ENCODE measurements at regions not wholly inside any gene's neighbourhood (a gene's known extent, or its start where the extent isn't known, plus 50 kb on each side); places are given as distances from the start of the nearest gene placed in this dataset.
A peak's percentile ranks its signal among the peaks of the same experiment; 100 is the strongest.

DNA sequence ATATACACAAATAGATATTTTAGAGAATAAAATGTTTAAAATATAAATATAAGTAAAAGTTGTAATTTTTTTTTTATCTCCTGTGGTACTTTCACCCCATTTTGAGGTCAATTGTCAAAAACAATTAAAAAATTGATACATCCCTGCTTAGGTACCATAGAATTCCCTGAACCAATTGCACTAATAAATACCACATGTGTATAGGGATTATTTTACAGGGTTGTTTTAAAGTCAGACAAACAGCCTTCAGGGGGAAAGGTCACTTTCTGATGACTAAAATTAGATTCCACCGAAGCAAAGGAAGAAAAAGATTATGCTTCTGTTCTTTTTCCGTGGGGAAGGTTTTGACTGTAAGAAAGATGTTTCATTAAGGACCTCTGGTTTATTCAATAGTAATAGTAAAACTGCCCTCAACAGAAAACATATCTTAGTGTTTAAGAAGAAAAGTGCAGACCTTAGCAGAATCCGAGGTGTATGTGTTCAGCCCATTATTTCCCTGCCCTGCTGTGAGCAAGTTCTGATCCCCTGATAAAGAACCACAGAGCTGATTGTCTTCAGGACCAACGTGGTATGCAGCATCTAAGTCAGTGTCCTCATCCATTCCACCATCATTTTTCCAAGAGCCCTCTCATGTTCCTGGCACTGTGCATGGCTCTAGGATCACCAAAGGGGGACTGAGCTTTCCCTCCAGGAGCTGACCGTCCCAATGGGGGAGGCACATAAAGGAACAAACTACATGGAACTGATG, 132.9 kb upstream of the IL12A start:
- no peak for TF ChIP-seq ARNTL (CRISPR knock-in tag; IDR thresholded peaks at IDR 0.05; ENCODE audit: borderline replicate concordance, low read depth)
- TF ChIP-seq, protein P1, sequence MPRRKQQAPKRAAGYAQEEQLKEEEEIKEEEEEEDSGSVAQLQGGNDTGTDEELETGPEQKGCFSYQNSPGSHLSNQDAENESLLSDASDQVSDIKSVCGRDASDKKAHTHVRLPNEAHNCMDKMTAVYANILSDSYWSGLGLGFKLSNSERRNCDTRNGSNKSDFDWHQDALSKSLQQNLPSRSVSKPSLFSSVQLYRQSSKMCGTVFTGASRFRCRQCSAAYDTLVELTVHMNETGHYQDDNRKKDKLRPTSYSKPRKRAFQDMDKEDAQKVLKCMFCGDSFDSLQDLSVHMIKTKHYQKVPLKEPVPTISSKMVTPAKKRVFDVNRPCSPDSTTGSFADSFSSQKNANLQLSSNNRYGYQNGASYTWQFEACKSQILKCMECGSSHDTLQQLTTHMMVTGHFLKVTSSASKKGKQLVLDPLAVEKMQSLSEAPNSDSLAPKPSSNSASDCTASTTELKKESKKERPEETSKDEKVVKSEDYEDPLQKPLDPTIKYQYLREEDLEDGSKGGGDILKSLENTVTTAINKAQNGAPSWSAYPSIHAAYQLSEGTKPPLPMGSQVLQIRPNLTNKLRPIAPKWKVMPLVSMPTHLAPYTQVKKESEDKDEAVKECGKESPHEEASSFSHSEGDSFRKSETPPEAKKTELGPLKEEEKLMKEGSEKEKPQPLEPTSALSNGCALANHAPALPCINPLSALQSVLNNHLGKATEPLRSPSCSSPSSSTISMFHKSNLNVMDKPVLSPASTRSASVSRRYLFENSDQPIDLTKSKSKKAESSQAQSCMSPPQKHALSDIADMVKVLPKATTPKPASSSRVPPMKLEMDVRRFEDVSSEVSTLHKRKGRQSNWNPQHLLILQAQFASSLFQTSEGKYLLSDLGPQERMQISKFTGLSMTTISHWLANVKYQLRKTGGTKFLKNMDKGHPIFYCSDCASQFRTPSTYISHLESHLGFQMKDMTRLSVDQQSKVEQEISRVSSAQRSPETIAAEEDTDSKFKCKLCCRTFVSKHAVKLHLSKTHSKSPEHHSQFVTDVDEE (CRISPR knock-in tag; IDR thresholded peaks at IDR 0.05): peak; percentile 67; the same call in 1 of the 2 replicates
- TF ChIP-seq BACH2 (CRISPR knock-in tag; IDR thresholded peaks at IDR 0.05; ENCODE audit: borderline replicate concordance): no peak
- TF ChIP-seq SNAI2 (CRISPR knock-in tag; IDR thresholded peaks at IDR 0.05): no peak
- no peak for TF ChIP-seq ZNF8 (CRISPR knock-in tag; IDR thresholded peaks at IDR 0.05)
- TF ChIP-seq, protein P2, sequence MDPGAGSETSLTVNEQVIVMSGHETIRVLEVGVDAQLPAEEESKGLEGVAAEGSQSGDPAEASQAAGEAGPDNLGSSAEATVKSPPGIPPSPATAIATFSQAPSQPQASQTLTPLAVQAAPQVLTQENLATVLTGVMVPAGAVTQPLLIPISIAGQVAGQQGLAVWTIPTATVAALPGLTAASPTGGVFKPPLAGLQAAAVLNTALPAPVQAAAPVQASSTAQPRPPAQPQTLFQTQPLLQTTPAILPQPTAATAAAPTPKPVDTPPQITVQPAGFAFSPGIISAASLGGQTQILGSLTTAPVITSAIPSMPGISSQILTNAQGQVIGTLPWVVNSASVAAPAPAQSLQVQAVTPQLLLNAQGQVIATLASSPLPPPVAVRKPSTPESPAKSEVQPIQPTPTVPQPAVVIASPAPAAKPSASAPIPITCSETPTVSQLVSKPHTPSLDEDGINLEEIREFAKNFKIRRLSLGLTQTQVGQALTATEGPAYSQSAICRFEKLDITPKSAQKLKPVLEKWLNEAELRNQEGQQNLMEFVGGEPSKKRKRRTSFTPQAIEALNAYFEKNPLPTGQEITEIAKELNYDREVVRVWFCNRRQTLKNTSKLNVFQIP (CRISPR knock-in tag; IDR thresholded peaks at IDR 0.05; ENCODE audit: borderline replicate concordance, low read depth): no peak
- peak; percentile 88 for TF ChIP-seq ZNF70 (CRISPR knock-in tag; IDR thresholded peaks at IDR 0.05)
- TF ChIP-seq PPARA (CRISPR knock-in tag; IDR thresholded peaks at IDR 0.05; ENCODE audit: borderline replicate concordance): no peak
- TF ChIP-seq ZNF565 (CRISPR knock-in tag; conservative IDR thresholded peaks at IDR 0.05; ENCODE audit: low read depth): no peak
- TF ChIP-seq RARB (CRISPR knock-in tag; IDR thresholded peaks at IDR 0.05): no peak
- peak; percentile 57; the same call in 1 of the 2 replicates for TF ChIP-seq ISL1 (CRISPR knock-in tag; IDR thresholded peaks at IDR 0.05)
- TF ChIP-seq, protein P3, sequence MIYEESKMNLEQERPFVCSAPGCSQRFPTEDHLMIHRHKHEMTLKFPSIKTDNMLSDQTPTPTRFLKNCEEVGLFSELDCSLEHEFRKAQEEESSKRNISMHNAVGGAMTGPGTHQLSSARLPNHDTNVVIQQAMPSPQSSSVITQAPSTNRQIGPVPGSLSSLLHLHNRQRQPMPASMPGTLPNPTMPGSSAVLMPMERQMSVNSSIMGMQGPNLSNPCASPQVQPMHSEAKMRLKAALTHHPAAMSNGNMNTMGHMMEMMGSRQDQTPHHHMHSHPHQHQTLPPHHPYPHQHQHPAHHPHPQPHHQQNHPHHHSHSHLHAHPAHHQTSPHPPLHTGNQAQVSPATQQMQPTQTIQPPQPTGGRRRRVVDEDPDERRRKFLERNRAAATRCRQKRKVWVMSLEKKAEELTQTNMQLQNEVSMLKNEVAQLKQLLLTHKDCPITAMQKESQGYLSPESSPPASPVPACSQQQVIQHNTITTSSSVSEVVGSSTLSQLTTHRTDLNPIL (CRISPR knock-in tag; IDR thresholded peaks at IDR 0.05; ENCODE audit: low read depth): no peak
- TF ChIP-seq CSDC2 (CRISPR knock-in tag; IDR thresholded peaks at IDR 0.05): no peak
- no peak for TF ChIP-seq ZFP3 (CRISPR knock-in tag; IDR thresholded peaks at IDR 0.05)
- no peak for TF ChIP-seq TOX (CRISPR knock-in tag; IDR thresholded peaks at IDR 0.05; ENCODE audit: borderline replicate concordance)
- no peak for TF ChIP-seq OSR1 (CRISPR knock-in tag; IDR thresholded peaks at IDR 0.05)
- TF ChIP-seq, protein P4, sequence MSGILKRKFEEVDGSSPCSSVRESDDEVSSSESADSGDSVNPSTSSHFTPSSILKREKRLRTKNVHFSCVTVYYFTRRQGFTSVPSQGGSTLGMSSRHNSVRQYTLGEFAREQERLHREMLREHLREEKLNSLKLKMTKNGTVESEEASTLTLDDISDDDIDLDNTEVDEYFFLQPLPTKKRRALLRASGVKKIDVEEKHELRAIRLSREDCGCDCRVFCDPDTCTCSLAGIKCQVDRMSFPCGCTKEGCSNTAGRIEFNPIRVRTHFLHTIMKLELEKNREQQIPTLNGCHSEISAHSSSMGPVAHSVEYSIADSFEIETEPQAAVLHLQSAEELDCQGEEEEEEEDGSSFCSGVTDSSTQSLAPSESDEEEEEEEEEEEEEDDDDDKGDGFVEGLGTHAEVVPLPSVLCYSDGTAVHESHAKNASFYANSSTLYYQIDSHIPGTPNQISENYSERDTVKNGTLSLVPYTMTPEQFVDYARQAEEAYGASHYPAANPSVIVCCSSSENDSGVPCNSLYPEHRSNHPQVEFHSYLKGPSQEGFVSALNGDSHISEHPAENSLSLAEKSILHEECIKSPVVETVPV (CRISPR knock-in tag; IDR thresholded peaks at IDR 0.05): 0 out of 2 replicates have a peak, but pooled peaks have one; percentile 40
- TF ChIP-seq ESRRG (CRISPR knock-in tag; IDR thresholded peaks at IDR 0.05): no peak
- TF ChIP-seq ZFP30 (CRISPR knock-in tag; IDR thresholded peaks at IDR 0.05): no peak
- TF ChIP-seq ZC3H10 (CRISPR knock-in tag; IDR thresholded peaks at IDR 0.05): no peak
- peak; percentile 79 for TF ChIP-seq TCF4 (CRISPR knock-in tag; IDR thresholded peaks at IDR 0.05; ENCODE audit: borderline replicate concordance)
- no peak for TF ChIP-seq GLIS3 (CRISPR knock-in tag; IDR thresholded peaks at IDR 0.05)
- ATAC-seq: peak; percentile 0; the same call in 2 of the 3 replicates

DNA sequence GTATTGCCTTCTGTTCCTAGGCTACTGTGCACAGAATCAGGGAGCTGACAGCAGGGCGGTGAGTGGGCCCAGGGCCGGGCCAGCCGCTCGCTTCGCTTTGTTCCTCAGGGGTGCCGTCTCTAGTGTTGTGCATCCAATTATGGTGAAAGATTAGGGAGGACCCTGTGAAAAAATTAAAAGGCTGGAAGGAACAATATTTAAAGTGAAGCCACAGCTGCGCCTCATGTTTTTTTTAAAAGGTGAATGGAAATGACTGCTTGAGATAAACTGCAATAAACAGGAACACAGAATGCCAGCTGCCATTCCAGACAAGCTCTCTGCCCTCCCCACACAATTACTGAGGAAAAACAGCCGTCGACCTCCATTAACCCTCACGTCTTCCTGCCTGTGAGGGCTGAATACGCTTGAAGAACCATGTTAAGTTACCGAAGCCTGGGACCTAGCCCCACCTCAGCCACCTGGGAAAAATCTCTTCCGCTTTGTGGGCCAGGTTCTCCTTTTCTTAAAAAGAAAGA, 132.0 kb upstream of the IL12A start:
- no peak for ATAC-seq
- TF ChIP-seq ZNF565 (CRISPR knock-in tag; conservative IDR thresholded peaks at IDR 0.05; ENCODE audit: low read depth) (no peak), TOX (CRISPR knock-in tag; IDR thresholded peaks at IDR 0.05; ENCODE audit: borderline replicate concordance) (no peak), GLIS3 (CRISPR knock-in tag; IDR thresholded peaks at IDR 0.05) (0 out of 2 replicates have a peak, but pooled peaks have one; percentile 20), ESRRG (CRISPR knock-in tag; IDR thresholded peaks at IDR 0.05) (no peak), ZC3H10 (CRISPR knock-in tag; IDR thresholded peaks at IDR 0.05) (no peak), ZNF70 (CRISPR knock-in tag; IDR thresholded peaks at IDR 0.05) (no peak), PPARA (CRISPR knock-in tag; IDR thresholded peaks at IDR 0.05; ENCODE audit: borderline replicate concordance) (no peak), ARNTL (CRISPR knock-in tag; IDR thresholded peaks at IDR 0.05; ENCODE audit: borderline replicate concordance, low read depth) (no peak), CSDC2 (CRISPR knock-in tag; IDR thresholded peaks at IDR 0.05) (no peak), ZNF8 (CRISPR knock-in tag; IDR thresholded peaks at IDR 0.05) (0 out of 2 replicates have a peak, but pooled peaks have one; percentile 11), TCF4 (CRISPR knock-in tag; IDR thresholded peaks at IDR 0.05; ENCODE audit: borderline replicate concordance) (peak; percentile 85), RARB (CRISPR knock-in tag; IDR thresholded peaks at IDR 0.05) (no peak), ISL1 (CRISPR knock-in tag; IDR thresholded peaks at IDR 0.05) (peak; percentile 50), SNAI2 (CRISPR knock-in tag; IDR thresholded peaks at IDR 0.05) (no peak), ZFP3 (CRISPR knock-in tag; IDR thresholded peaks at IDR 0.05) (peak; percentile 31; the same call in 1 of the 2 replicates), OSR1 (CRISPR knock-in tag; IDR thresholded peaks at IDR 0.05) (no peak)
- TF ChIP-seq, protein P5, sequence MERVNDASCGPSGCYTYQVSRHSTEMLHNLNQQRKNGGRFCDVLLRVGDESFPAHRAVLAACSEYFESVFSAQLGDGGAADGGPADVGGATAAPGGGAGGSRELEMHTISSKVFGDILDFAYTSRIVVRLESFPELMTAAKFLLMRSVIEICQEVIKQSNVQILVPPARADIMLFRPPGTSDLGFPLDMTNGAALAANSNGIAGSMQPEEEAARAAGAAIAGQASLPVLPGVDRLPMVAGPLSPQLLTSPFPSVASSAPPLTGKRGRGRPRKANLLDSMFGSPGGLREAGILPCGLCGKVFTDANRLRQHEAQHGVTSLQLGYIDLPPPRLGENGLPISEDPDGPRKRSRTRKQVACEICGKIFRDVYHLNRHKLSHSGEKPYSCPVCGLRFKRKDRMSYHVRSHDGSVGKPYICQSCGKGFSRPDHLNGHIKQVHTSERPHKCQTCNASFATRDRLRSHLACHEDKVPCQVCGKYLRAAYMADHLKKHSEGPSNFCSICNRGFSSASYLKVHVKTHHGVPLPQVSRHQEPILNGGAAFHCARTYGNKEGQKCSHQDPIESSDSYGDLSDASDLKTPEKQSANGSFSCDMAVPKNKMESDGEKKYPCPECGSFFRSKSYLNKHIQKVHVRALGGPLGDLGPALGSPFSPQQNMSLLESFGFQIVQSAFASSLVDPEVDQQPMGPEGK (CRISPR knock-in tag; IDR thresholded peaks at IDR 0.05; ENCODE audit: borderline replicate concordance): no peak
- TF ChIP-seq, protein P1 (CRISPR knock-in tag; IDR thresholded peaks at IDR 0.05): peak; percentile 88
- TF ChIP-seq, protein P3 (CRISPR knock-in tag; IDR thresholded peaks at IDR 0.05; ENCODE audit: low read depth): no peak

All from SK-N-SH treated with all-trans-retinoic acid at 6 μM for 48 hours (cell line).